Activated CD4-positive, alpha-beta T cell treated with anti-CD3 and anti-CD28 coated beads, Interleukin-2, amount 10 ng/mL, durations not matched to agents 7 days and 5 days (primary cell): ENCODE measurements at regions not wholly inside any gene's neighbourhood (a gene's known extent, or its start where the extent isn't known, plus 50 kb on each side); places are given as distances from the start of the nearest gene placed in this dataset.

Experiments used
- CTCF ChIA-PET: fragments of 350-600 bp; sonication (Branson Sonifier 250); formaldehyde crosslinking; loops from one replicate; lab custom pipeline; 2021; ENCODE audit warnings: antibody characterized with exemption; lab: Charles Lee
- POLR2A ChIA-PET: fragments of 350-600 bp; sonication (Branson Sonifier 250); formaldehyde crosslinking; loops from one replicate; lab custom pipeline; 2021; ENCODE audit warnings: antibody characterized with exemption; lab: Charles Lee
- DNase-seq: peaks from one replicate; pipeline ENCODE4 v3.0.0-alpha.2; 2020
- H3K27ac Mint-ChIP-seq: one replicate; pipeline ENCODE4 v1.8.0; 2021; ENCODE audit warnings: mild to moderate bottlenecking, moderate library complexity, mixed read lengths
- H3K27me3 Mint-ChIP-seq: one replicate; pipeline ENCODE4 v1.8.0; 2021; ENCODE audit warnings: mixed read lengths
- H3K36me3 Mint-ChIP-seq: one replicate; pipeline ENCODE4 v1.8.0; 2021; ENCODE audit warnings: low read depth, mixed read lengths
- H3K4me1 Mint-ChIP-seq: one replicate; pipeline ENCODE4 v1.8.0; 2021; ENCODE audit warnings: mixed read lengths
- H3K4me3 Mint-ChIP-seq: one replicate; pipeline ENCODE4 v1.8.0; 2021; ENCODE audit warnings: mild to moderate bottlenecking, moderate library complexity, mixed read lengths
- H3K9me3 Mint-ChIP-seq: one replicate; pipeline ENCODE4 v1.8.0; 2021; ENCODE audit warnings: mixed read lengths

DNA sequence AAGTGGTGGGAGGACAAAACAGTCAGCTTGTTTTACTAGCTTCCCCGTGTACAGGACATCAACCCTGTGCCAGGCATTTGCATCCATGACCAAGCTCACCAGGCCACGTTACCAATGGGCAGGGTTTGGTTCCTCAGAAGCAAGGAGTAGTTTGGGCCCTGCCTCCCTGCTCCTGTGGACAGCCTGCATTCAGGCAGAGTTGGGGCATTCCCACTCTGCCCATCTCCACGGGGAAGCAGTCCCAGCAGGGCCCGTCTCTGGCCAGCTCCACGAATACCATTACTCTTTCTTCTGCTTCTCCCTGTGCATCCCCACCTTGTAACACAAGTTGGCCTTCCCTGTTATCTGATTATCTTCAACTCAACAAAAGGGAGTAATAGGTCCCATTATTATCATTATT is 54.0 kb upstream of the RIOK3 start:
- ChIA-PET CTCF (interaction anchor here (1.1 to 1.6 kb wide), 3 partner anchors 13 to 21 kb away, joined by 3 to 5 read pairs (median 4); no protein-coding TSS in a partner anchor), POLR2A (no interaction called here)
- no peaks in the 10 kb centered on the region for H3K27me3 Mint-ChIP-seq
- peak overlapping the region; percentile 44 for H3K27ac Mint-ChIP-seq
- no peak for DNase-seq
- H3K4me3 Mint-ChIP-seq: no peak overlapping the region
- H3K9me3 Mint-ChIP-seq: peaks cover 2% of the 10 kb centered on the region
- peaks cover 4% of the 10 kb centered on the region for H3K36me3 Mint-ChIP-seq
- H3K4me1 Mint-ChIP-seq: peaks cover 23% of the 10 kb centered on the region

GRCh38 chr18:23400918-23401317 is 52.2 kb upstream of the RIOK3 start:
- H3K9me3 Mint-ChIP-seq: no peaks in the 10 kb centered on the region
- ChIA-PET POLR2A (no interaction called here), CTCF (interaction anchor here (1.1 to 1.3 kb wide), 2 partner anchors 11 to 17 kb away, joined by 3 read pairs; no protein-coding TSS in a partner anchor)
- H3K4me1 Mint-ChIP-seq: peaks cover 23% of the 10 kb centered on the region
- H3K27me3 Mint-ChIP-seq: no peaks in the 10 kb centered on the region
- H3K27ac Mint-ChIP-seq: no peak overlapping the region
- H3K36me3 Mint-ChIP-seq: peaks cover 2% of the 10 kb centered on the region
- DNase-seq: no peak
- H3K4me3 Mint-ChIP-seq: no peak overlapping the region

GRCh38 chr18:23401400-23402347 is 51.4 kb upstream of the RIOK3 start:
- no peaks in the 10 kb centered on the region for H3K36me3 Mint-ChIP-seq
- ChIA-PET POLR2A (no interaction called here), CTCF (interaction anchor here (1.1 to 1.3 kb wide), 2 partner anchors 10 to 17 kb away, joined by 3 read pairs; no protein-coding TSS in a partner anchor)
- H3K4me1 Mint-ChIP-seq: peaks cover 20% of the 10 kb centered on the region
- H3K27ac Mint-ChIP-seq: no peak overlapping the region
- H3K4me3 Mint-ChIP-seq: no peak overlapping the region
- DNase-seq: no peak
- no peaks in the 10 kb centered on the region for H3K9me3 Mint-ChIP-seq
- no peaks in the 10 kb centered on the region for H3K27me3 Mint-ChIP-seq
